ENCODE measurements at regions not wholly inside any gene's neighbourhood (a gene's known extent, or its start where the extent isn't known, plus 50 kb on each side); places are given as distances from the start of the nearest gene placed in this dataset.

- TF ChIP-seq POLR2AphosphoS5 (IDR thresholded peaks at IDR 0.05; ENCODE audit: control insufficient read depth, insufficient read depth, low read depth, low read length): no peak
- TF ChIP-seq SMARCC2 (IDR thresholded peaks at IDR 0.05; ENCODE audit: low read depth): no peak
- no peak for TF ChIP-seq E2F5 (CRISPR knock-in tag; IDR thresholded peaks at IDR 0.05)
- TF ChIP-seq CTCF (IDR thresholded peaks at IDR 0.05 in 2 of 3, conservative IDR thresholded peaks at IDR 0.05 in 1 of 3; ENCODE audit: insufficient read depth in 2 of 3, low read depth in 1 of 3, low read length in 3 of 3): no peak
- TF ChIP-seq EP300 (IDR thresholded peaks at IDR 0.05; ENCODE audit: low read length): no peak
Observed at GRCh38 chr5:159503236-159503635, 172.9 kb upstream of the IL12B start.
